ENCODE measurements at regions not wholly inside any gene's neighbourhood (a gene's known extent, or its start where the extent isn't known, plus 50 kb on each side); places are given as distances from the start of the nearest gene placed in this dataset.

GRCh38 chr18:44592639-44593038, 88.0 kb upstream of the SETBP1 start:
- TF ChIP-seq, protein P1, sequence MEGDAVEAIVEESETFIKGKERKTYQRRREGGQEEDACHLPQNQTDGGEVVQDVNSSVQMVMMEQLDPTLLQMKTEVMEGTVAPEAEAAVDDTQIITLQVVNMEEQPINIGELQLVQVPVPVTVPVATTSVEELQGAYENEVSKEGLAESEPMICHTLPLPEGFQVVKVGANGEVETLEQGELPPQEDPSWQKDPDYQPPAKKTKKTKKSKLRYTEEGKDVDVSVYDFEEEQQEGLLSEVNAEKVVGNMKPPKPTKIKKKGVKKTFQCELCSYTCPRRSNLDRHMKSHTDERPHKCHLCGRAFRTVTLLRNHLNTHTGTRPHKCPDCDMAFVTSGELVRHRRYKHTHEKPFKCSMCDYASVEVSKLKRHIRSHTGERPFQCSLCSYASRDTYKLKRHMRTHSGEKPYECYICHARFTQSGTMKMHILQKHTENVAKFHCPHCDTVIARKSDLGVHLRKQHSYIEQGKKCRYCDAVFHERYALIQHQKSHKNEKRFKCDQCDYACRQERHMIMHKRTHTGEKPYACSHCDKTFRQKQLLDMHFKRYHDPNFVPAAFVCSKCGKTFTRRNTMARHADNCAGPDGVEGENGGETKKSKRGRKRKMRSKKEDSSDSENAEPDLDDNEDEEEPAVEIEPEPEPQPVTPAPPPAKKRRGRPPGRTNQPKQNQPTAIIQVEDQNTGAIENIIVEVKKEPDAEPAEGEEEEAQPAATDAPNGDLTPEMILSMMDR (conservative IDR thresholded peaks at IDR 0.05 in 1 of 2, IDR thresholded peaks at IDR 0.05 in 1 of 2; ENCODE audit: extremely low read depth in 1 of 2, insufficient read depth in 1 of 2, low read depth in 1 of 2, low read length in 2 of 2), result no peak
- no peak for TF ChIP-seq EZH2 (IDR thresholded peaks at IDR 0.05; ENCODE audit: borderline replicate concordance, low read length)

Measured in mammary epithelial cell (primary cell).